Endothelial cell of umbilical vein (primary cell): ENCODE measurements at regions not wholly inside any gene's neighbourhood (a gene's known extent, or its start where the extent isn't known, plus 50 kb on each side); places are given as distances from the start of the nearest gene placed in this dataset.

Source experiments
- BruUV-seq: library from RNA; stranded (reverse); fragments of 400-500 nt; replicated peaks from 2 replicates; lab custom pipeline; 2021; lab: Mats Ljungman, UMichigan
- CTCF ChIA-PET: fragments of 300-600, 350-600 bp; sonication (Branson Sonifier 250); formaldehyde crosslinking; loops from one replicate; lab custom pipeline; 2021; ENCODE audit warnings: antibody characterized with exemption, inconsistent platforms; lab: Charles Lee
- POLR2A ChIA-PET: fragments of 300-600, 350-600 bp; sonication (Branson Sonifier 250); formaldehyde crosslinking; loops from one replicate; lab custom pipeline; 2021; ENCODE audit warnings: antibody characterized with exemption, inconsistent platforms; lab: Charles Lee
- DNase-seq: peaks from one replicate; pipeline ENCODE4 v3.0.0-alpha.2; 2011; ENCODE audit warnings: low read depth, low spot score
- FAIRE-seq: peaks from 2 replicates; lab custom pipeline; 2011; peaks lifted over from hg19 to GRCh38; lab: Jason Lieb, UNC
- H2AFZ ChIP-seq: 2 replicates; pipeline ENCODE4 v1.6.0; 2012; ENCODE audit warnings: low read depth, low read length, control low read depth, inconsistent platforms
- H3K27ac ChIP-seq: 2 replicates; pipeline ENCODE4 v1.5.1; 2011; ENCODE audit warnings: low read depth, mild to moderate bottlenecking, control low read depth, low read length, moderate library complexity; ENCODE audit not compliant: insufficient read depth
- H3K27me3 ChIP-seq, 2 experiments: 2 replicates each; pipeline versions ENCODE4 v1.6.0 to v1.6.1; 2011; ENCODE audit warnings: low read length in 2 of 2, mixed read lengths in 1 of 2; ENCODE audit not compliant: control insufficient read depth in 2 of 2, insufficient read depth in 2 of 2
- H3K36me3 ChIP-seq, 2 experiments: 2 replicates in 1 of 2; 3 replicates in 1 of 2; pipeline ENCODE4 v1.5.1; 2011; ENCODE audit warnings: low read length in 2 of 2, mild to moderate bottlenecking in 1 of 2, moderate library complexity in 1 of 2; ENCODE audit not compliant: control insufficient read depth in 2 of 2, insufficient read depth in 2 of 2; ENCODE audit errors: extremely low read depth in 1 of 2
- H3K4me1 ChIP-seq: 3 replicates; pipeline ENCODE4 v1.5.1; 2011; ENCODE audit warnings: mild to moderate bottlenecking, low read length; ENCODE audit not compliant: control insufficient read depth, insufficient read depth; ENCODE audit errors: extremely low read depth
- H3K4me2 ChIP-seq: 2 replicates; pipeline ENCODE4 v1.6.1; 2011; ENCODE audit warnings: low read length, control low read depth, mixed read lengths; ENCODE audit not compliant: insufficient read depth
- H3K4me3 ChIP-seq, 3 experiments: fragments of 200-600 bp in 1 of 3; sonication (generic), shearing (Covaris generic) in 1 of 3; replicated peaks in 1 of 3; 2 replicates each; pipeline ENCODE4 v1.5.1; 2011 to 2016; ENCODE audit warnings: control low read depth in 3 of 3, low read length in 3 of 3, mild to moderate bottlenecking in 2 of 3, inconsistent platforms in 1 of 3, low read depth in 1 of 3, moderate library complexity in 1 of 3; ENCODE audit not compliant: insufficient read depth in 1 of 3
- H3K79me2 ChIP-seq: 2 replicates; pipeline ENCODE4 v1.6.0; 2012; ENCODE audit warnings: low read length, inconsistent platforms; ENCODE audit not compliant: control insufficient read depth, insufficient read depth
- H3K9ac ChIP-seq: replicated peaks from 2 replicates; pipeline ENCODE3; 2011; ENCODE audit warnings: low read length, control low read depth; ENCODE audit not compliant: insufficient read depth; ENCODE audit errors: extremely low read depth
- H3K9me1 ChIP-seq: replicated peaks from 3 replicates; pipeline ENCODE4 v1.6.0; 2011; ENCODE audit warnings: mild to moderate bottlenecking, low read length; ENCODE audit not compliant: control insufficient read depth, insufficient read depth; ENCODE audit errors: extremely low read depth
- H3K9me3 ChIP-seq: replicated peaks from 2 replicates; pipeline ENCODE4 v1.5.1; 2012; ENCODE audit warnings: low read length, inconsistent platforms; ENCODE audit not compliant: control insufficient read depth, insufficient read depth
- H4K20me1 ChIP-seq: replicated peaks from 2 replicates; pipeline ENCODE3; 2011; ENCODE audit warnings: mild to moderate bottlenecking, low read length; ENCODE audit not compliant: control insufficient read depth, insufficient read depth; ENCODE audit errors: extremely low read depth
- FOS ChIP-seq: IDR thresholded peaks from 2 replicates; pipeline ENCODE4 v1.6.1; 2011; ENCODE audit warnings: mild to moderate bottlenecking, low read length, moderate library complexity, borderline replicate concordance; ENCODE audit not compliant: insufficient read depth
- GATA2 ChIP-seq: IDR thresholded peaks from 2 replicates; pipeline ENCODE4 v1.7.0; 2011; ENCODE audit warnings: low read depth, mild to moderate bottlenecking, moderate library complexity, mixed read lengths, low read length; ENCODE audit not compliant: insufficient read length, insufficient read depth
- MYC ChIP-seq: IDR thresholded peaks from one replicate; pipeline ENCODE4 v1.6.1; 2011; ENCODE audit warnings: mild to moderate bottlenecking, low read depth, low read length
- POLR2A ChIP-seq: IDR thresholded peaks from 2 replicates; pipeline ENCODE4 v1.6.1; 2012; ENCODE audit warnings: low read depth, mild to moderate bottlenecking, control low read depth, low read length
- dilution Hi-C: fragments of 300-500 bp; cut with MboI; formaldehyde crosslinking; loops from one replicate; pipeline ENCODE4 v1.15.0; 2019; ENCODE audit warnings: low sequenced_read_pairs; ENCODE audit not compliant: extremely low pct_ligation_motif_present
- intact Hi-C: fragments of 100-400 bp; cut with micrococcal nuclease; formaldehyde crosslinking; loops from one replicate; pipeline ENCODE4 v1.10.0; 2022
- TF ChIP-seq, protein P1 (sequence below), 2 donors: IDR thresholded peaks; 1 replicate in 1 of 2; 2 replicates in 1 of 2; pipeline ENCODE4 v1.5.1; 2011; ENCODE audit warnings: low read length in 2 of 2, mild to moderate bottlenecking in 2 of 2, moderate library complexity in 2 of 2, control low read depth in 1 of 2, inconsistent platforms in 1 of 2, low read depth in 1 of 2; ENCODE audit not compliant: insufficient read depth in 1 of 2; ENCODE audit errors: extremely low read depth in 1 of 2
- TF ChIP-seq, protein P2 (sequence below): IDR thresholded peaks from 2 replicates; pipeline ENCODE4 v1.6.1; 2011; ENCODE audit not compliant: insufficient read depth, insufficient read length

DNA sequence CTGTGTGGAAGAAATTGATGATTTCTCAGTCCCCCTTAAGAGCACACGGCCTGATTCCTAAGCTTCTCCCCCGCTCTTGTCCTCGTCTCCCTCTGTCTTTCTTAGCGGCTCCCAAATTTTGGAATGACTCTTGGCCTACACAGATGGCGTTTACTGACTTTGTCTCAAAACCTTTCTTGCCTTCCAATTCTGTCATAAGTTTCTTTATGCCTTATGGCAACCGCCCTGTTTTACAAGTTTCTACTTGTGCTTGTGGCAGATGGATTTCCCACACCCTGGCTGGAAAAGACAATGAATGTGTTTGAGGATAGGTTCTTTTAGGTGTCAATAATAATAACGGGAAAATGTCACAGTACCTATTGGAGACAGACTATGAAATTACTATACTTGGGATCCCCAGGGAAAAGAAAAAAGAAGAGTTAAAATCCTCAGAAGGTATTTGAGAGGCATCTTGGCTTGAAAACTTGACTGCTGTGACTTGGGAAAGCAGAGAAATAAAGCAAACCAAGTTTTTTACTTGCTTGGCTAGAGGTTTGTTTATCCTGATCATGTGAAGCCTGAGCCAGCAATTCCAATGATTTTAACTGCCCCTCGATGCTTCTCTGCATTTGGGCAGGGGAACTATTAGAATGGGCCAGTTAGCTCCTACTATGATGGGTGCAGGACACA lies 276.4 kb downstream of the HRH4 start:
- no TSS peak for BruUV-seq
- FAIRE-seq (no peak), DNase-seq (no peak)
- H2AFZ ChIP-seq: no peak overlapping the region
- no peak overlapping the region for H3K4me3 ChIP-seq
- no peaks in the 10 kb centered on the region for H3K4me1 ChIP-seq
- H3K27ac ChIP-seq: no peak overlapping the region
- peaks cover 7 to 10% of the 10 kb centered on the region in 2 experiments for H3K27me3 ChIP-seq
- ChIA-PET CTCF (interaction anchor here (2.0 kb wide), 1 partner anchor 10 kb away, joined by 9 read pairs; no protein-coding TSS in a partner anchor), POLR2A (no interaction called here)
- H3K4me2 ChIP-seq: no peak overlapping the region
- TF ChIP-seq POLR2A: no peak
- TF ChIP-seq, protein P1, sequence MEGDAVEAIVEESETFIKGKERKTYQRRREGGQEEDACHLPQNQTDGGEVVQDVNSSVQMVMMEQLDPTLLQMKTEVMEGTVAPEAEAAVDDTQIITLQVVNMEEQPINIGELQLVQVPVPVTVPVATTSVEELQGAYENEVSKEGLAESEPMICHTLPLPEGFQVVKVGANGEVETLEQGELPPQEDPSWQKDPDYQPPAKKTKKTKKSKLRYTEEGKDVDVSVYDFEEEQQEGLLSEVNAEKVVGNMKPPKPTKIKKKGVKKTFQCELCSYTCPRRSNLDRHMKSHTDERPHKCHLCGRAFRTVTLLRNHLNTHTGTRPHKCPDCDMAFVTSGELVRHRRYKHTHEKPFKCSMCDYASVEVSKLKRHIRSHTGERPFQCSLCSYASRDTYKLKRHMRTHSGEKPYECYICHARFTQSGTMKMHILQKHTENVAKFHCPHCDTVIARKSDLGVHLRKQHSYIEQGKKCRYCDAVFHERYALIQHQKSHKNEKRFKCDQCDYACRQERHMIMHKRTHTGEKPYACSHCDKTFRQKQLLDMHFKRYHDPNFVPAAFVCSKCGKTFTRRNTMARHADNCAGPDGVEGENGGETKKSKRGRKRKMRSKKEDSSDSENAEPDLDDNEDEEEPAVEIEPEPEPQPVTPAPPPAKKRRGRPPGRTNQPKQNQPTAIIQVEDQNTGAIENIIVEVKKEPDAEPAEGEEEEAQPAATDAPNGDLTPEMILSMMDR (IDR thresholded peaks at IDR 0.05; ENCODE audit: extremely low read depth in 1 of 2, insufficient read depth in 1 of 2, low read depth in 1 of 2, low read length in 2 of 2): no peak
- no peak for TF ChIP-seq MYC
- TF ChIP-seq, protein P2, sequence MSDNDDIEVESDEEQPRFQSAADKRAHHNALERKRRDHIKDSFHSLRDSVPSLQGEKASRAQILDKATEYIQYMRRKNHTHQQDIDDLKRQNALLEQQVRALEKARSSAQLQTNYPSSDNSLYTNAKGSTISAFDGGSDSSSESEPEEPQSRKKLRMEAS: no peak
- TF ChIP-seq FOS: no peak
- TF ChIP-seq GATA2: no peak
- dilution Hi-C loops (no loop called here), intact Hi-C loops (no loop called here)
- H3K9me3 ChIP-seq: no peaks in the 10 kb centered on the region
- no peaks in the 10 kb centered on the region for H3K36me3 ChIP-seq
- no peaks in the 10 kb centered on the region for H4K20me1 ChIP-seq
- H3K9ac ChIP-seq: no peak overlapping the region
- H3K9me1 ChIP-seq: no peaks in the 10 kb centered on the region
- H3K79me2 ChIP-seq: no peaks in the 10 kb centered on the region
